ENCODE measurements at regions not wholly inside any gene's neighbourhood (a gene's known extent, or its start where the extent isn't known, plus 50 kb on each side); places are given as distances from the start of the nearest gene placed in this dataset.

DNA sequence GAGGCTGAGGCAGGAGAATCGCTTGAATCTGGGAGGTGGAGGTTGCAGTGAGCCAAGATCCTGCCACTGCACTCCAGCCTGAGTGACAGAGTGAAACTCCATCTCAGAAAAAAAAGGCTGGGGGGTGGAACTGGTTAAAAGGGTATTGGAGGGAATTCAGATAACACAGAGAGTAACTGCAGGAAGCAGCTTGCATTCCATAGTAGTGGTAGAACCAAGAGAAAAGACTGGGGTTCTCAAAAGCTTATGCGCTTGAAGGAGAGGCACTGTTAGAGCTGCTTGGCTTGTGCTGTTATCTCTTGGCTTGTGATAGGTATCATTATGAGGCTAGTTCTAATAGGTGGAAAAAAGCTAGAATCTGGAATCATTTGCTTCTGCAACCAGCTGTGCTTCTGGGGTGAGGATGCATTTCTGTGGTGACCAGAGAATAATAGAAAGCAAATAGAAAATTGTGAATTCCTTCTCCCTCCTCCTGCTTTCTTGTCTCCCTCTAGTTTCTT, 91.2 kb upstream of the ELOVL6 start:
- DNase-seq (ENCODE audit: low spot score): no peak
- Mint-ChIP-seq H3K36me3 (ENCODE audit: low read depth) (no peaks in the 10 kb centered on the region), H3K4me1 (ENCODE audit: low read depth) (peaks cover 5% of the 10 kb centered on the region), H3K27me3 (ENCODE audit: low read depth) (peaks cover 22% of the 10 kb centered on the region), H3K27ac (no peak overlapping the region), H3K9me3 (no peaks in the 10 kb centered on the region), H3K4me3 (no peak overlapping the region)

DNA sequence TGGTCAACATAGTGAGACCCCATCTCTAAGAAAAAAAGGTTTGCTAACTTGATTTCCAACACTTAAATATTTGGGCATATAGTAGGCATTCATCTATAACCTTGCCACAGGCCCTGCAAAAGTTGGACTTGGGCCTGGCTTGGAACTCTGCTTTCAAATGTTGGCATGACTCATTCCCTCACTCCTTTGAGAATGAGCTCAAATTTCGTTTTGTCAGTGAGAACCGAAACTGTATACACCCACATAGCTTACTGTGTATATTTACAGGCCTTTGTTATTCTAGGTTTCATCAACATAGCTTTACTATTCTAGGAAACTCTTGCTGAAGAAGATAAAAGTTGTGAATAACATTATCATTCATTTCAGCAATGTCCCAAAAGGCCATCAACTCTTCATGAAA, 88.7 kb upstream of the ELOVL6 start:
- no peak overlapping the region for H3K27ac Mint-ChIP-seq
- H3K36me3 Mint-ChIP-seq (ENCODE audit: low read depth): no peaks in the 10 kb centered on the region
- peaks cover 19% of the 10 kb centered on the region for H3K27me3 Mint-ChIP-seq (ENCODE audit: low read depth)
- H3K9me3 Mint-ChIP-seq: no peaks in the 10 kb centered on the region
- DNase-seq (ENCODE audit: low spot score): peak; percentile 42
- H3K4me3 Mint-ChIP-seq: no peak overlapping the region
- H3K4me1 Mint-ChIP-seq (ENCODE audit: low read depth): peaks cover 5% of the 10 kb centered on the region

- H3K9me3 Mint-ChIP-seq: no peaks in the 10 kb centered on the region
- no peak overlapping the region for H3K27ac Mint-ChIP-seq
- H3K36me3 Mint-ChIP-seq (ENCODE audit: low read depth): no peaks in the 10 kb centered on the region
- no peaks in the 10 kb centered on the region for H3K4me1 Mint-ChIP-seq (ENCODE audit: low read depth)
- DNase-seq (ENCODE audit: low spot score): no peak
- H3K4me3 Mint-ChIP-seq: no peak overlapping the region
- peaks cover 11% of the 10 kb centered on the region for H3K27me3 Mint-ChIP-seq (ENCODE audit: low read depth)
Observed at GRCh38 chr4:110278127-110278526, 79.7 kb upstream of the ELOVL6 start.

GRCh38 chr4:110275871-110276270, 77.5 kb upstream of the ELOVL6 start:
- Mint-ChIP-seq H3K27ac (no peak overlapping the region), H3K4me3 (no peak overlapping the region), H3K36me3 (ENCODE audit: low read depth) (no peaks in the 10 kb centered on the region), H3K4me1 (ENCODE audit: low read depth) (no peaks in the 10 kb centered on the region), H3K27me3 (ENCODE audit: low read depth) (peaks cover 11% of the 10 kb centered on the region), H3K9me3 (no peaks in the 10 kb centered on the region)
- DNase-seq (ENCODE audit: low spot score): no peak

DNA sequence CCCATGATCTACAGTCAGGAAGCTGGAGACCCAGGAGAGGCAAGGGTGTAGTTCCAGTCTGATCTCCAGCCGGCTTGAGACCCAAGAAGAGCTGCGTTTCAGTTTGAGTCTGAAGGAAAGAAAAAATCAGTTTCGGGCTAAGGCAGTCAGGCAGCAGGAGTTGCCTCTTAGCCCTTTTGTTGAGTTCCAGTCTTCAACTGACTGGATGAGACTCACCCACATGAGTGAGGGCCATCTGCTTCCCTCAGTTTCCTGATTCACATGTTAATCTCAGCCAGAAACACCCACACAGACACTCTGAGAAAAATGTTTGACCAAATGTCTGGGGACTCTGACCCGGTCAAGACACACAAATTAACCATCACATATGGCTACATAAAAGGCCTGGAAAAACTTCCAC, 73.6 kb upstream of the ELOVL6 start:
- H3K4me3 Mint-ChIP-seq: no peak overlapping the region
- peaks cover 4% of the 10 kb centered on the region for H3K27me3 Mint-ChIP-seq (ENCODE audit: low read depth)
- no peaks in the 10 kb centered on the region for H3K36me3 Mint-ChIP-seq (ENCODE audit: low read depth)
- H3K9me3 Mint-ChIP-seq: no peaks in the 10 kb centered on the region
- H3K4me1 Mint-ChIP-seq (ENCODE audit: low read depth): peaks cover 8% of the 10 kb centered on the region
- H3K27ac Mint-ChIP-seq: no peak overlapping the region
- no peak for DNase-seq (ENCODE audit: low spot score)

DNA sequence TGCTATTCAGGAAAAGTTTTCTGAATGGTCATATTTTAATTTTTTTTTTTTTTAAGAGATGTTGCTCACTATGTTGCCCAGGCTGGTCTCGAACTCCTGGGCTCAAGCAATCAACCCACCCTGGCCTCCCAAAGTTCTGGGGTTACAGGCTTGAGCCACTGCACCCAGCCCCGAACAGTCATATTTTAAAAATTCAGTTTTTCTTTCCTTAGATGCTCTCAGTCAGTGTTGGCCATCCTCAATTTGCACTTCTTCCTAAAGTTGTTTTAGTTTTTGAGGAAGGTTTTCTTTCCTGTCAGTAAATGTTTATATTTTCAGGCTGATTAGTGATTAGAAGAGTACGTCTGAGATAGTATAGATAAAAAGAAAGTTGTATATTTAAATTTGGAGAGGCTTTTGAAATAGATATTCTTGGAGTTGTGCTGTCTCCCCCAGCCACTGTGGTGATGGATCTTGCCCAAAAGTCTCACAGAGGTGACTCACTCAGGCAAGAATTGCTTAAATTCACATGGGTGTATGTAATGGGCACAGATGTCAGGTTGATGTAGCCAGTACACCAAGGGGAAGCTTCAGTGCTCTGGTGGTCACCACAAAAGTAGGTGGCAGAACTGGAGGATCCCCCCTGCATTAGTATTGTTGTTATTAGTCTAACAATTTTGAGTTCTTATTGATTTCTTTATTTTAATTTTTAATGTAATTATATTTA, 72.2 kb upstream of the ELOVL6 start:
- peaks cover 8% of the 10 kb centered on the region for H3K4me1 Mint-ChIP-seq (ENCODE audit: low read depth)
- H3K27ac Mint-ChIP-seq: no peak overlapping the region
- H3K4me3 Mint-ChIP-seq: no peak overlapping the region
- H3K36me3 Mint-ChIP-seq (ENCODE audit: low read depth): no peaks in the 10 kb centered on the region
- no peak for DNase-seq (ENCODE audit: low spot score)
- peaks cover 8% of the 10 kb centered on the region for H3K27me3 Mint-ChIP-seq (ENCODE audit: low read depth)
- no peaks in the 10 kb centered on the region for H3K9me3 Mint-ChIP-seq

DNA sequence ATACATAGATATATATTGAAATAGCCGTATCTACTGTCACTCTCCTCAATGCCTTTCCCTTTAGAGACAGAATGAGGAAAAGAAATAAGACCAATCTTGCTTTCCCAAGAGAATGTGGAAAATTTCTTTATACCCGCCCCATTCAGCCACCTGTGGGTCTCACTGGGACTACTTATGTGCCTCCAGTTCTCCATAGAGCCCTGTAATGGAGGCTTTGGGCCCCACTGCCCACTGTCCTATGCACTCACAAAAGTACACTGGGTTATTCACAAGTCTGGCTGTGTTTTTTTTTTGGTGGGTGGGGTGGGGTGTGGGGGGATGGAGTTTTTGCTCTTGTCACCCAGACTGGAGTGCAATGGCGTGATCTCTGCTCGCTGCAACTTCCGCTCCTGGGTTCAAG, 70.4 kb upstream of the ELOVL6 start:
- H3K36me3 Mint-ChIP-seq (ENCODE audit: low read depth): no peaks in the 10 kb centered on the region
- no peak overlapping the region for H3K27ac Mint-ChIP-seq
- no peak for DNase-seq (ENCODE audit: low spot score)
- H3K4me1 Mint-ChIP-seq (ENCODE audit: low read depth): peaks cover 8% of the 10 kb centered on the region
- peaks cover 12% of the 10 kb centered on the region for H3K27me3 Mint-ChIP-seq (ENCODE audit: low read depth)
- no peaks in the 10 kb centered on the region for H3K9me3 Mint-ChIP-seq
- no peak overlapping the region for H3K4me3 Mint-ChIP-seq

DNA sequence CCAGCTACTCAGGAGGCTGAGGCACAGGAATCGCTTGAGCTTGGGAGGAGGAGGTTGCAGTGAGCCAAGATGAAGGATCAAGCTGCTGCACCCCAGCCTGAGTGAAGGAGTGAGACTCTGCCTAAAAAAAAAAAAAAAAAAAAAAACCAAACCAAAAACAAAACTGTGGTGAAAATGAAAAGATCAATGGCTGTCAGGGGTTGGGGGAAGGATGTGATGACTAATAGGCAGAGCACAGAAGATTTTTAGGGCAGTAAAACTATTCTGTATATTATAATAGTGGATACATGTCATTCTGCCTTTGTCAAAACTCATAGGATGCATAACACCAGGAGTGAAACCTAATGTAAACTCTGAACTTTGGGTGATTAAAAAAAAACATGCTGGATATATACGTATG, 69.9 kb upstream of the ELOVL6 start:
- Mint-ChIP-seq H3K27me3 (ENCODE audit: low read depth) (peaks cover 11% of the 10 kb centered on the region), H3K4me1 (ENCODE audit: low read depth) (peaks cover 8% of the 10 kb centered on the region), H3K36me3 (ENCODE audit: low read depth) (no peaks in the 10 kb centered on the region), H3K4me3 (no peak overlapping the region), H3K27ac (no peak overlapping the region), H3K9me3 (no peaks in the 10 kb centered on the region)
- DNase-seq (ENCODE audit: low spot score): peak; percentile 6

DNA sequence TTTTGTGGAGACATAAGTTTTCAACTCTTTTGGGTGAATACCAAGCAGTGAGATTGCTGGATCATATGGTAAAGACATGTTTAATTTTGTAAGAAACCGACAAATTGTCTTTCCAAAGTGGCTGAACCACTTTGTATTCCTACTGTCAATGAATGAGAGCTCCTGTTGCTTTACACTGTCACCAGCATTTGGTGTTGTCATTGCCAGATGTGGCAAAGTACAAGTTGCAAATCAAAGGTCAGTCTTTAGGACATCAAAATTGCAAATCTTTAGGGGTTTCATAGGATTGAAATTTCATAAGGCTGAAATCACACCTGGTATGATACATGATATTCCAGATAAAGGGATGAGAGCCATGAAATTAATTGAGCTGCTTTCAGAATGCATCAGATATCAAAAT, 67.7 kb upstream of the ELOVL6 start:
- Mint-ChIP-seq H3K9me3 (no peaks in the 10 kb centered on the region), H3K27ac (no peak overlapping the region)

GRCh38 chr4:110265001-110265400, 66.6 kb upstream of the ELOVL6 start:
- Mint-ChIP-seq H3K4me1 (ENCODE audit: low read depth) (peaks cover 8% of the 10 kb centered on the region), H3K36me3 (ENCODE audit: low read depth) (no peaks in the 10 kb centered on the region), H3K27me3 (ENCODE audit: low read depth) (peaks cover 16% of the 10 kb centered on the region), H3K27ac (no peak overlapping the region), H3K9me3 (no peaks in the 10 kb centered on the region), H3K4me3 (no peak overlapping the region)
- DNase-seq (ENCODE audit: low spot score): no peak

More for the DNA sequence above, 67.7 kb upstream of the ELOVL6 start:
- H3K36me3 Mint-ChIP-seq (ENCODE audit: low read depth): no peaks in the 10 kb centered on the region
- H3K4me3 Mint-ChIP-seq: no peak overlapping the region
- peaks cover 11% of the 10 kb centered on the region for H3K27me3 Mint-ChIP-seq (ENCODE audit: low read depth)
- peaks cover 8% of the 10 kb centered on the region for H3K4me1 Mint-ChIP-seq (ENCODE audit: low read depth)
- DNase-seq (ENCODE audit: low spot score): no peak

DNA sequence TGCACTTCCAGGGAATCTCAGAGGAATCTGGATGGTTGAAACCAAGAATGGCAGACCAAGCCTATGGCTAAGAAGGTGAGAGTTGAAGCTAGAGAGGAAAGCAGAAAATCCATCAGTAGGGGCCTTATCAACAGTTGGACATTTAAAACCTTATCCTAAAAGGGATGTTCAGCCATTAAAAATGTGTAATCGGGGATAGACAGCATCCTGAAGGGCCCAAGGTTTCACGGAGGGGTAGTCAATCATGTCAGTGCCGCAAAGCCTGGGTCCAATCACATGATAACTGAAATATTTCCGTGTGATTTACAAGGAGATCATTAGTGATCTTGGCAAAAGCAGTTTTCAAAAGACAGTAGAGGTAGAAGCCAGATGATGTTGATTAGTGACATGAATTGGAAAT, 61.9 kb upstream of the ELOVL6 start:
- no peak for DNase-seq (ENCODE audit: low spot score)
- Mint-ChIP-seq H3K27me3 (ENCODE audit: low read depth) (peaks cover 11% of the 10 kb centered on the region), H3K9me3 (no peaks in the 10 kb centered on the region), H3K36me3 (ENCODE audit: low read depth) (no peaks in the 10 kb centered on the region), H3K4me1 (ENCODE audit: low read depth) (no peaks in the 10 kb centered on the region), H3K27ac (no peak overlapping the region), H3K4me3 (no peak overlapping the region)

GRCh38 chr4:110250023-110250387, 51.6 kb upstream of the ELOVL6 start:
- DNase-seq (ENCODE audit: low spot score): no peak
- Mint-ChIP-seq H3K27ac (no peak overlapping the region), H3K9me3 (no peaks in the 10 kb centered on the region), H3K36me3 (ENCODE audit: low read depth) (no peaks in the 10 kb centered on the region), H3K4me3 (no peak overlapping the region), H3K27me3 (ENCODE audit: low read depth) (peaks cover 14% of the 10 kb centered on the region), H3K4me1 (ENCODE audit: low read depth) (no peaks in the 10 kb centered on the region)

DNA sequence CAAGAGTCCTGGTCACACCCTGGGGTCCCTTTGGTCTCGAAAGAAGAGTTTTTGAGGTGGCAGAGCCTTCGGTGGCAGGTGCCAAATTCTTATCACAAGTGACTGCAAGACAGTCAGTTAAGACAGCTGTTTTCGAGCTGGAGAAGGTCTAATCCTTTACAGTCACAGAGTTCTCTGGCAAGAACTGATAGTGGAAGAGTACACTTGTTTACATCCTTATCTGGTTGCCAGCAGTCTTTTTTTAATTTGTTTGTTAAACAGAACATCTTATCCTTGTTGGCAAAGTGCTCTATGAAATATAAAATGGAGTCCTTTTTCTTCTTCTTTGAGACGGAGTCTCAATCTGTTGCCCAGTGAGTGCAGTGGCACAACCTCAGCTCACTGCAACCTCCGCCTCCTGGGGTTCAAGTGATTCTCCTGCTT, 50.4 kb upstream of the ELOVL6 start:
- Mint-ChIP-seq H3K27me3 (ENCODE audit: low read depth) (peaks cover 16% of the 10 kb centered on the region), H3K36me3 (ENCODE audit: low read depth) (no peaks in the 10 kb centered on the region), H3K4me1 (ENCODE audit: low read depth) (no peaks in the 10 kb centered on the region), H3K9me3 (no peaks in the 10 kb centered on the region), H3K27ac (no peak overlapping the region), H3K4me3 (no peak overlapping the region)
- DNase-seq (ENCODE audit: low spot score): no peak

Measured in T-helper 2 cell treated with Interferon-gamma antibody and Interleukin-4, amounts not matched to agents 5 μg/mL and 100 μg/mL, for 36 hours (primary cell).